ENCODE measurements at regions not wholly inside any gene's neighbourhood (a gene's known extent, or its start where the extent isn't known, plus 50 kb on each side); places are given as distances from the start of the nearest gene placed in this dataset.
A peak's percentile ranks its signal among the peaks of the same experiment; 100 is the strongest.
"Not testable (repeated sequence)": the region's sequence is repeated elsewhere in the genome, so short reads cannot be mapped to it uniquely, and the experiment has no call there.

DNA sequence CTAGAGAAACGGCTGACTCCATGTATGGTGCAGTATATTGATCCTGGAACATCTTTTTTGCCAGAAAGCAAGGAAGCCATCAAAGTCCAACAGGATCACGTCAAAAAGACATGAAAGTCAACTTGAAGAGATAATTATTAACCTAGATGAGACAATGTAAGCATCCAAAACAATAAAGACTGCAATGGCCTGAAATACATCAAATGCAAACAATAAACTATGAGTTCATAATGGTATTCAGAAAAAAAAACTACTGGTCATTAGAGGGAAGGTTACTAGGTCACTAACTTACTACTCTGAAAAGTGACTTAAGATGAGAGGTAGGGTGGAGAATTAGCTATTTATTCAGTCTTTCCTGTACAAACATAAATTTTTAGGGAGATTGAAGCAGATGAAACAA, 75.3 kb upstream of the OR4F16 start:
- H3K9me3 ChIP-seq (ENCODE audit: low read depth); H3K36me3 ChIP-seq; DNase-seq (ENCODE audit: low read depth in 1 of 2, low spot score in 1 of 2); H3K4me3 ChIP-seq; H3K4me1 ChIP-seq (ENCODE audit: low read depth); H3K27me3 ChIP-seq; H3K27ac ChIP-seq: not testable (repeated sequence)

DNA sequence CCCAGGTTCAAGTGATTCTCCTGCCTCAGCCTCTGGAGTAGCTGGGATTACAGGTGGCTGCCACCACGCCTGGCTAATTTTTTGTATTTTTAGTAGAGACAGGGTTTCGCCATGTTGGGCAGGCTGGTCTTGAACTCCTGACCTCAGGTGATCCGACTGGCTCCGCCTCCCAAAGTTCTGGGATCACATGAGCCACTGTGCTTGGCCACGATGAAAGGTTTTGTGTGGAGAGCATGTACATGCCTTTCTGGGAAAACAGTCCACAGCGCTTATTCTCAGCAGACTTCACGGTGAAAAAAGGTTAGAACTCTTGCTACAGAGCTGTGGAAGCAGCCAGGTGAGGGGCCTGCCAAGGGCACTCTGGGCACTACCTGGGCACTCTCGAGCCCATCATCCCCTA, 85.0 kb upstream of the OR4F16 start:
- not testable (repeated sequence) for DNase-seq (ENCODE audit: low read depth in 1 of 2, low spot score in 1 of 2); H3K36me3 ChIP-seq; H3K4me3 ChIP-seq; H3K27ac ChIP-seq; H3K4me1 ChIP-seq (ENCODE audit: low read depth); H3K27me3 ChIP-seq; H3K9me3 ChIP-seq (ENCODE audit: low read depth)

GRCh38 chr1:777480-778180, 91.2 kb upstream of the OR4F16 start:
- H3K36me3 ChIP-seq; H3K9me3 ChIP-seq (ENCODE audit: low read depth); H3K4me1 ChIP-seq (ENCODE audit: low read depth); DNase-seq (ENCODE audit: low read depth in 1 of 2, low spot score in 1 of 2); H3K27me3 ChIP-seq: not testable (repeated sequence)
- peak overlapping the region; percentile 87 for H3K27ac ChIP-seq
- peak overlapping the region; percentile 48 for H3K4me3 ChIP-seq

DNA sequence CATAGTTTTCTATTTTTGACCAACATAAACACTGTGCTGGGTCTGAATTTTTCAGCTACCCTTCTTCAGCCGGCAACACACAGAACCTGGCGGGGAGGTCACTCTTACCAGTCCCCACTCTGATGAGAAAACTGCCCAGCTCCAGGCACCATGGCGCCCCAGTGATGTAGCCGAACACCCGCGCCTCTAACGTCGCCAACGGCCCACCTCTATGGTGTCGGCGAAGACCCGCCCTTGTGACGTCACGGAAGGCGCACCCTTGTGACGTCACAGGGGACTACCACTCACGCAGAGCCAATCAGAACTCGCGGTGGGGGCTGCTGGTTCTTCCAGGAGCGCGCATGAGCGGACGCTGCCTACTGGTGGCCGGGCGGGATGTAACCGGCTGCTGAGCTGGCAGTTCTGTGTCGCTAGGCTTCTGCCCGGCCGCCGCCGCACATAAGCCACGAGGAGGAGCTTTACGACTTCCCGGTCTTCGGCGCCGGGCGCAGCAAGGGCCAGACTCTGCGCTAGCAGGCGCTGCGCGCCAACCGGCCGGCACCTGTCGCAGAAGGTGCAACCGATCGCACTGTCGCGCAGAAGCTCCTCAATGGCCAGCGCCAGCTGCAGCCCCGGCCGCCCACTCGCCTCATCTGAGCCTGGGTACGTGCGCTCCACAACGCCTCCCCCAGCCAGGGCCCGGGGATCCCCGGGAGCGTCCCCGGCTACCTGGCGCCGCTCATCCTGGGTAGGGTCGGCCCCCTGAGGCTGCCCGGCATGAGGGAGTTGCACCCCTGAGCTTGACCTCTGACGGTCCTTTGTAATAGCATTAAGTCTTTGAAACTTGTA, 92.2 kb upstream of the OR4F16 start:
- H3K36me3 ChIP-seq; H3K9me3 ChIP-seq (ENCODE audit: low read depth); H3K4me1 ChIP-seq (ENCODE audit: low read depth); H3K27me3 ChIP-seq: not testable (repeated sequence)
- Histone ChIP-seq H3K4me3 (peak overlapping the region; percentile 48), H3K27ac (peak overlapping the region; percentile 87)
- TF ChIP-seq CTCF (IDR thresholded peaks at IDR 0.05; ENCODE audit: low read depth, low read length) = peak; percentile 34
- DNase-seq (ENCODE audit: low read depth in 1 of 2, low spot score in 1 of 2) = peak; percentile 99 to 100

- H3K36me3 ChIP-seq; H3K9me3 ChIP-seq (ENCODE audit: low read depth); H3K4me3 ChIP-seq; H3K27ac ChIP-seq; H3K27me3 ChIP-seq; H3K4me1 ChIP-seq (ENCODE audit: low read depth): not testable (repeated sequence)
- DNase-seq (ENCODE audit: low read depth in 1 of 2, low spot score in 1 of 2) = peak in 1 of 2 donors; percentile 32
Measured at GRCh38 chr1:779621-780020, 93.2 kb upstream of the OR4F16 start.

DNA sequence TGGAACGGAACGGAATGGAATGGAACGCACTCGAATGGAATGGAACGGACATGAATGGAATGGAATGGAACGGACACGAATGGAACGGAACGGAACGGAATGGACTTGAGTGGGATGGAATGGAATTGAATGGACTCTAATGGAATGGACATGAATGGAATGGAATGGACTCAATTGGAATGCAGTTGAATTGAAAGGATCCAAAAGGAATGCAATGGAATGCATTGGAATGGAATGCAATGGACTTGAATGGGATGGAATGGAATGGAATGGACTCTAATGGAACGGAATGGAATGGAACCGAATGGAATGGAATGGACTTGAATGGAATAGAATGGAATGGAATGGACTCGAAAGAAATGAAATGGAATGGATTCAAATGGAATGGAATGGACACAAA, 102.4 kb upstream of the OR4F16 start:
- H3K4me3 ChIP-seq = no peak overlapping the region
- DNase-seq (ENCODE audit: low read depth in 1 of 2, low spot score in 1 of 2) = peak in 1 of 2 donors; percentile 2
- peaks cover 3% of the 10 kb centered on the region for H3K9me3 ChIP-seq (ENCODE audit: low read depth)
- H3K4me1 ChIP-seq (ENCODE audit: low read depth) = no peaks in the 10 kb centered on the region
- TF ChIP-seq CTCF (IDR thresholded peaks at IDR 0.05; ENCODE audit: low read depth, low read length) = no peak
- no peak overlapping the region for H3K27ac ChIP-seq
- no peaks in the 10 kb centered on the region for H3K36me3 ChIP-seq
- H3K27me3 ChIP-seq = no peaks in the 10 kb centered on the region

GRCh38 chr1:789606-790005, 103.2 kb upstream of the OR4F16 start:
- H3K4me3 ChIP-seq, H3K36me3 ChIP-seq: not testable (repeated sequence)

DNA sequence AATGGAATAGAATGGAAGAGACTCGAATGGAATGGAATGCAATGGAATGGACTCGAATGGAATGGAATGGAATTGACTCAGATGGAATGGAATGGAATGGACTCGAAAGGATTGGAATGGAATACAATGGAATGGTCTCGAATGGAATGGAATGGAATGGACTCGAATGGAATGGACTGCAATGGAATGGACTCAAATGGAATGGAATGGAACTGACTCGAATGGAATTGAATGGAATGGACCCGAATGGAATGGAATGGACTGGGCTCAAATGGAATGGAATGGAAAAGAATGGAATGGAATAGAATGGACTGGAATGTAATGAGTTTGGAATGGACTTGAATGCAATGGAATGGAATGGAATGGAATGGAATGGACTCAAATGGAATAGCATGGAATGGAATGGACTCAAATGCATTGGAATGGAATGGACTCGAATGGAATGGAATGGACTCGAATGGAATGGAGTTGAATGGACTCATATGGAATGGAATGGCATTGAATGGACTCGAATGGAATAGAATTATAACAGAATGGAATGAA, 104.0 kb upstream of the OR4F16 start:
- not testable (repeated sequence) for H3K9me3 ChIP-seq (ENCODE audit: low read depth); H3K4me3 ChIP-seq; H3K27me3 ChIP-seq; DNase-seq (ENCODE audit: low read depth in 1 of 2, low spot score in 1 of 2); H3K36me3 ChIP-seq; H3K4me1 ChIP-seq (ENCODE audit: low read depth); H3K27ac ChIP-seq

More at GRCh38 chr1:789606-790005, 103.2 kb upstream of the OR4F16 start:
- not testable (repeated sequence) for H3K4me1 ChIP-seq (ENCODE audit: low read depth); H3K27ac ChIP-seq; H3K9me3 ChIP-seq (ENCODE audit: low read depth); H3K27me3 ChIP-seq; DNase-seq (ENCODE audit: low read depth in 1 of 2, low spot score in 1 of 2)

DNA sequence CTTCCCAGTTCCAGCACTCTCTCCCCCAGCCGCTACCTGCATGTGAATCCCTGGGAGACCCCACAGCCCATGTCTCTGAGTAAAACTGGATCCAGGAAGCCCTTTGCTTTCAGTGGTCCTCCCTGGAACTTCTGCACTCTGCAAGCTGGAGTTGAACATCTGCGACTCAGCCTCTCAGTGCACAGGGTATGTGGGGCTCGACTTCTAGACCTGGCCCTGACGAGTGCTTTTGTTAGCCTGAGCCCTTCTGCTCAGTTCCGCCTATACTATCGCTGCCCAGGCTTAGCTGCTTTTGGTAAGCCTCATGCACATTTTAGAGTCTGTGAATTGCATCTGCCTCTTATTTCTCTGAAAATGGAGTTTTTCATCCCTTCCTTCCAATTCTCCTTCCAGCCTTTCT, 107.9 kb upstream of the OR4F16 start:
- H3K4me3 ChIP-seq; H3K36me3 ChIP-seq; H3K4me1 ChIP-seq (ENCODE audit: low read depth); DNase-seq (ENCODE audit: low read depth in 1 of 2, low spot score in 1 of 2); H3K9me3 ChIP-seq (ENCODE audit: low read depth); H3K27me3 ChIP-seq; H3K27ac ChIP-seq: not testable (repeated sequence)

GRCh38 chr1:794918-795584, 108.6 kb upstream of the OR4F16 start:
- not testable (repeated sequence) for H3K4me1 ChIP-seq (ENCODE audit: low read depth); H3K36me3 ChIP-seq; H3K4me3 ChIP-seq; H3K27me3 ChIP-seq; H3K9me3 ChIP-seq (ENCODE audit: low read depth); H3K27ac ChIP-seq
- peak in 1 of 2 donors; percentile 54 for DNase-seq (ENCODE audit: low read depth in 1 of 2, low spot score in 1 of 2)

DNA sequence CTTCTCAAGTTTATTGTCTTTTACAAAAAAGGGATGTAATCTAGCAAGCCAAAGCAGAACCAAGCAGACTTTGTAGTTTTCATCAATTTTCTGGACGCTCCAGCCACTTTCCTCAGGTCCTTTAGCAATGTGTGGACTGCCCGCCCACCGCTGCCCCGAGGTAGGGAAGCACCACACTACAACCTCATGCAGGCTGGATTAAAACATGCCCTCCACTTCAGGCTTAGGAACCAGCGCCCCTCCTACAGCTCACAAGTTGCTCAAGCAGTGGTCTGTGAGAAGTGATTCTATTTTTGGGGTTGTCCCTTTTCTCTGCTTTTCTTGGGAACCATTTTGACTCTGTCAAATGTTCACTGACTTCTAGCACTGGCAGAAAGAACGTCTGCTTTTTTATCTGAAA, 111.2 kb upstream of the OR4F16 start:
- not testable (repeated sequence) for H3K4me3 ChIP-seq; H3K27me3 ChIP-seq; H3K36me3 ChIP-seq; DNase-seq (ENCODE audit: low read depth in 1 of 2, low spot score in 1 of 2); H3K9me3 ChIP-seq (ENCODE audit: low read depth); H3K4me1 ChIP-seq (ENCODE audit: low read depth)
- peak overlapping the region; percentile 73 for H3K27ac ChIP-seq

Measured in cardiac muscle cell (in vitro differentiated cells and primary cell).